ENCODE measurements at regions not wholly inside any gene's neighbourhood (a gene's known extent, or its start where the extent isn't known, plus 50 kb on each side); places are given as distances from the start of the nearest gene placed in this dataset.

DNA sequence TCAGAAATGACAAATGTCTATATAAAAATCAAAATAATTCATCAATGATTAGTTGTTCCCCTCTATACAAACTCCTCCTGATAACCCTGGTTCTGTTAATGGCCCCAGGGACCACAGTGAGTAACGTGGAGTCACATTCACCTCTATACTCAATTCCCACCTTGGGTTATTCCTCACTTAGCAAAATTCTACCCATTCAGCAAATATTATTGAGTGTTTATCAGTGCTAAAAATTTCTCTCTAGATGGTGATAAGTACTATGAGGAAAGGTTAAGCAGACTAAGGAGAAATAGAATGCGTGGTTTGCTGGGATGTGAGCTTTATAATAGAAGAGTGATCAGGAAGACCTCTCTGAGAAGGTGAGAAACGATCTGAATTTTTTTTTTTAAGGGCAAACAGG, 1124.5 kb downstream of the BCL11A start:
- Histone ChIP-seq H3K36me3 (ENCODE audit: control insufficient read depth, insufficient read depth, low read length) (no peaks in the 10 kb centered on the region), H3K4me3 (ENCODE audit: low read length) (no peak overlapping the region), H3K4me1 (ENCODE audit: control insufficient read depth, insufficient read depth, low read length) (no peaks in the 10 kb centered on the region), H3K27ac (ENCODE audit: low read depth, low read length) (no peak overlapping the region), H3K9ac (ENCODE audit: low read length) (no peak overlapping the region), H3K27me3 (ENCODE audit: control insufficient read depth, insufficient read depth, low read length) (no peaks in the 10 kb centered on the region)

DNA sequence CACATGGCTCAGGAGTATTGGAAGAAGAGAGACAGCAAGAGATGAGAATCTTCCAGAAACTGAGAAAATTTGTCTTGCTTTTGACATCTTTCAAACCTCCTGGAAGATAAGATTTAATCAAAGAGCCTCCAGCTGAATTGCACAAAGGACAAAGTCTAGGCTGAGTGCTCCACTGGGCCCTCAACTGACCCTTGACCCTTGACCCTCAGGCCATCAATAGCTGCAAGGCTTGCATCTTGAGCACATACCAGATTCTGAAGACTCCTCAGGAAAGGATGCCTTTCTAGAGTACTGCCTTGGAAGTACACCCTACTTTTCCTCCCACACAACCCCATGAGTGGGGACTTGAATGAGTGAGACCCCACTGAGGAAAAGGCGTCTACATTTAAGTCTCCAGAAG, 1125.5 kb downstream of the BCL11A start:
- no peaks in the 10 kb centered on the region for H3K4me1 ChIP-seq (ENCODE audit: control insufficient read depth, insufficient read depth, low read length)
- H3K9ac ChIP-seq (ENCODE audit: low read length) = no peak overlapping the region
- no peaks in the 10 kb centered on the region for H3K27me3 ChIP-seq (ENCODE audit: control insufficient read depth, insufficient read depth, low read length)
- H3K4me3 ChIP-seq (ENCODE audit: low read length) = no peak overlapping the region
- no peak overlapping the region for H3K27ac ChIP-seq (ENCODE audit: low read depth, low read length)
- H3K36me3 ChIP-seq (ENCODE audit: control insufficient read depth, insufficient read depth, low read length) = no peaks in the 10 kb centered on the region

- Histone ChIP-seq H3K36me3 (ENCODE audit: control insufficient read depth, insufficient read depth, low read length) (no peaks in the 10 kb centered on the region), H3K9ac (ENCODE audit: low read length) (no peak overlapping the region), H3K4me3 (ENCODE audit: low read length) (no peak overlapping the region), H3K27me3 (ENCODE audit: control insufficient read depth, insufficient read depth, low read length) (no peaks in the 10 kb centered on the region), H3K4me1 (ENCODE audit: control insufficient read depth, insufficient read depth, low read length) (no peaks in the 10 kb centered on the region), H3K27ac (ENCODE audit: low read depth, low read length) (no peak overlapping the region)
Observed at GRCh38 chr2:59425247-59425646, 1128.2 kb downstream of the BCL11A start.

GRCh38 chr2:59413751-59414570, 1139.5 kb downstream of the BCL11A start:
- Histone ChIP-seq H3K4me1 (ENCODE audit: control insufficient read depth, insufficient read depth, low read length) (no peaks in the 10 kb centered on the region), H3K27ac (ENCODE audit: low read depth, low read length) (no peak overlapping the region), H3K36me3 (ENCODE audit: control insufficient read depth, insufficient read depth, low read length) (no peaks in the 10 kb centered on the region), H3K4me3 (ENCODE audit: low read length) (no peak overlapping the region), H3K27me3 (ENCODE audit: control insufficient read depth, insufficient read depth, low read length) (no peaks in the 10 kb centered on the region), H3K9ac (ENCODE audit: low read length) (no peak overlapping the region)

DNA sequence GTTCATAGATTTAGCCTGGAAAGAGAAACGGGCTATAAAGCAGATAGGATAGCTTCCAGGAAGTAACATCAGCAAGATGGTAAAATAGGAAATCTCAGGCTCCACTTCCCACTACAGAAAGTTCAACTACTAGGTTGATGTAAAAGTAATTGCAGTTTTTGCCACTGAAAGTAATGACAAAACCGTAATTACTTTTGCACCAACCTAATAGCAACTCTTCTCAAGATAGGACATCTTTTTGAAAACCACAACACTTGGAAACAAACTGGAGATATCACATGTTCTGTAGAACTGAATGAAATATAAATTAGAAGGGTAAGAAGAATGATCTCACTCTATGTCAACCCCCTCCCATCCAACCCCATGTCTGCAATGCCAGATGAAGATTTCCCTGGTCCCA, 1154.3 kb downstream of the BCL11A start:
- H3K4me3 ChIP-seq (ENCODE audit: low read length) = no peak overlapping the region
- H3K27ac ChIP-seq (ENCODE audit: low read depth, low read length) = no peak overlapping the region
- H3K36me3 ChIP-seq (ENCODE audit: control insufficient read depth, insufficient read depth, low read length) = no peaks in the 10 kb centered on the region
- no peak overlapping the region for H3K9ac ChIP-seq (ENCODE audit: low read length)
- H3K4me1 ChIP-seq (ENCODE audit: control insufficient read depth, insufficient read depth, low read length) = no peaks in the 10 kb centered on the region
- no peaks in the 10 kb centered on the region for H3K27me3 ChIP-seq (ENCODE audit: control insufficient read depth, insufficient read depth, low read length)

DNA sequence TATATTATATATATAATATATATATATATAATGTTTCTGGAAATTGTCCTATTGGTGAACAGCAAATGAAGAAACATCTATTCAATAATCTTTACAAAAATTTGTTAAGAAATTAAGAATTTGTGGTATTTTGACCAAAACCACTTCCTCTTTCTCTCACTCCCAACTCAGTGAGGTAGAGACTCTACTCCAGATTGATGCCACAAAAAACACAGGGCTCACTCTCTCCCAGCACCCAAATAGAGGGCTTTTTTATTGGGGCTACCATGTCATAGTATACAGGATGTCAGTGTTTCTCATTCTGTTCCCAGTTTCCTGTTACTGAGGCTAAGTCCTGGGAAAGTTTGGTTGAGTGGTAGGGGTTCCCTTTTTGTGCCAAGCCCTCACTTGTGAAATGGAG, 1155.4 kb downstream of the BCL11A start:
- H3K36me3 ChIP-seq (ENCODE audit: control insufficient read depth, insufficient read depth, low read length) = no peaks in the 10 kb centered on the region
- H3K4me3 ChIP-seq (ENCODE audit: low read length) = no peak overlapping the region
- H3K27me3 ChIP-seq (ENCODE audit: control insufficient read depth, insufficient read depth, low read length) = no peaks in the 10 kb centered on the region
- H3K4me1 ChIP-seq (ENCODE audit: control insufficient read depth, insufficient read depth, low read length) = no peaks in the 10 kb centered on the region
- no peak overlapping the region for H3K27ac ChIP-seq (ENCODE audit: low read depth, low read length)
- H3K9ac ChIP-seq (ENCODE audit: low read length) = no peak overlapping the region

DNA sequence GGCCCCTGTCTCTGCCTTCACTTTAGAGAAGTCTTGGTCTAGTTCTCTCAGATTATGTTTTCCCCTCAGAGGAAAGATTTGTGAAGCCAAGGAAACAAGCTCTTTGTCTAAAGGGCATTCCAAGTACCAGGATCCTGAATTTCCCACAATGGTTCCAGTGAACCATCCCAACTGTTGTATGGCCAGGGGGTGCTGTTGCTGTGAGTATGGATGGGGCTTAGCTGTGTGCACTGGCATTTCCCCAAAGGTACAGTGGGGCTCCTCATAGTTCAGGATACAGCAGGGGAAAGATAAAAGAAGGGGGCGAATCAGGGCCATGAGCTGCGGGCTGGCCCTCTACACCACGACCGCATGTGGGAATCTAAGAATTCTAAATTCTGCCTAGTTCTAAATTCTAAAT, 1154.0 kb upstream of the FANCL start:
- H3K27ac ChIP-seq (ENCODE audit: low read depth, low read length) = no peak overlapping the region
- no peaks in the 10 kb centered on the region for H3K36me3 ChIP-seq (ENCODE audit: control insufficient read depth, insufficient read depth, low read length)
- H3K4me1 ChIP-seq (ENCODE audit: control insufficient read depth, insufficient read depth, low read length) = no peaks in the 10 kb centered on the region
- no peak overlapping the region for H3K9ac ChIP-seq (ENCODE audit: low read length)
- H3K27me3 ChIP-seq (ENCODE audit: control insufficient read depth, insufficient read depth, low read length) = no peaks in the 10 kb centered on the region
- no peak overlapping the region for H3K4me3 ChIP-seq (ENCODE audit: low read length)

DNA sequence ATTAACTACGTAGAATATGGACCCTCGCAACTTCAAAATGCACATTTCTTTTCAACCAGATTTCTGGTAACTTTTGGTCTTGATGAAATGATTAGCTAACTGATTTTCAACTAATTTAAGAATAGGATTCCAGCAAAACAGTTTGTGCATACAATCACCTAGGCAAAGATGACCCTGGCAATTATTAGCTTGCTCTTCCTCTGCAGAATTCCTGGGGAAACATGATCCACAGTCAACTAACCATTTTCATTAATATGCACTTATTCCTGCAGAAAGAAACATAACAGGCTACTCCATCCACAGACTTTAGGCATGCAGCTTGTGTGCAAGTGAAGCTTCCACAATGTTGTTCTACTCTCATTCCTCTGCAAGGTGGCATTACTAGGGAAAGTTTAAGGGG, 1150.8 kb upstream of the FANCL start:
- H3K27ac ChIP-seq (ENCODE audit: low read depth, low read length) = no peak overlapping the region
- no peak overlapping the region for H3K4me3 ChIP-seq (ENCODE audit: low read length)
- no peaks in the 10 kb centered on the region for H3K36me3 ChIP-seq (ENCODE audit: control insufficient read depth, insufficient read depth, low read length)
- no peak overlapping the region for H3K9ac ChIP-seq (ENCODE audit: low read length)
- H3K27me3 ChIP-seq (ENCODE audit: control insufficient read depth, insufficient read depth, low read length) = no peaks in the 10 kb centered on the region
- H3K4me1 ChIP-seq (ENCODE audit: control insufficient read depth, insufficient read depth, low read length) = no peaks in the 10 kb centered on the region

- H3K4me3 ChIP-seq (ENCODE audit: low read length) = no peak overlapping the region
- H3K36me3 ChIP-seq (ENCODE audit: control insufficient read depth, insufficient read depth, low read length) = no peaks in the 10 kb centered on the region
- no peaks in the 10 kb centered on the region for H3K4me1 ChIP-seq (ENCODE audit: control insufficient read depth, insufficient read depth, low read length)
- no peak overlapping the region for H3K27ac ChIP-seq (ENCODE audit: low read depth, low read length)
- no peaks in the 10 kb centered on the region for H3K27me3 ChIP-seq (ENCODE audit: control insufficient read depth, insufficient read depth, low read length)
- H3K9ac ChIP-seq (ENCODE audit: low read length) = no peak overlapping the region
Observed at GRCh38 chr2:59390581-59390980, 1149.5 kb upstream of the FANCL start.

- H3K4me3 ChIP-seq (ENCODE audit: low read length) = no peak overlapping the region
- no peak overlapping the region for H3K27ac ChIP-seq (ENCODE audit: low read depth, low read length)
- no peak overlapping the region for H3K9ac ChIP-seq (ENCODE audit: low read length)
- no peaks in the 10 kb centered on the region for H3K27me3 ChIP-seq (ENCODE audit: control insufficient read depth, insufficient read depth, low read length)
- no peaks in the 10 kb centered on the region for H3K36me3 ChIP-seq (ENCODE audit: control insufficient read depth, insufficient read depth, low read length)
- no peaks in the 10 kb centered on the region for H3K4me1 ChIP-seq (ENCODE audit: control insufficient read depth, insufficient read depth, low read length)
Observed at GRCh38 chr2:59389240-59389639, 1148.1 kb upstream of the FANCL start.

- H3K9ac ChIP-seq (ENCODE audit: low read length) = no peak overlapping the region
- no peak overlapping the region for H3K4me3 ChIP-seq (ENCODE audit: low read length)
- no peak overlapping the region for H3K27ac ChIP-seq (ENCODE audit: low read depth, low read length)
- no peaks in the 10 kb centered on the region for H3K27me3 ChIP-seq (ENCODE audit: control insufficient read depth, insufficient read depth, low read length)
- no peaks in the 10 kb centered on the region for H3K36me3 ChIP-seq (ENCODE audit: control insufficient read depth, insufficient read depth, low read length)
- H3K4me1 ChIP-seq (ENCODE audit: control insufficient read depth, insufficient read depth, low read length) = no peaks in the 10 kb centered on the region
Observed at GRCh38 chr2:59385971-59386370, 1144.8 kb upstream of the FANCL start.

DNA sequence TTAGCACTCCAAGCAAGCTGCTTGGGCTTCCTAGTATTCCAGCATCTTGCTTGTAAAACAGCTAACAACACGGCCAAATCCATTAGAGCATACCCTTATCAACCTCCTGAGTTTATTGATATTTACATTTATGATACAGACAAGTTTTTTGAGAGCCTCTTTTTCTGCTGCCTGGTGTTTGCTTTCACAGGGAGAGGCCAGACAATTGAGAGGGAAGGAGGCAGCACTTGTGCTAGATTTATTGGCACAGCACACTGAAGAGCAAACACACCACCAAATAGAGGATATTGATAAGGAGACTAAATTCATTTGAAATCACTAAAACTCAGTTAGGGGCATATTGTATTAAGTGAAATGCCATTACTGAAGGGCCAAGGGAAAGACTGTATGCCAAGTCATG, 1142.3 kb upstream of the FANCL start:
- Histone ChIP-seq H3K27me3 (ENCODE audit: control insufficient read depth, insufficient read depth, low read length) (no peaks in the 10 kb centered on the region), H3K36me3 (ENCODE audit: control insufficient read depth, insufficient read depth, low read length) (no peaks in the 10 kb centered on the region), H3K4me3 (ENCODE audit: low read length) (no peak overlapping the region), H3K27ac (ENCODE audit: low read depth, low read length) (no peak overlapping the region), H3K4me1 (ENCODE audit: control insufficient read depth, insufficient read depth, low read length) (no peaks in the 10 kb centered on the region), H3K9ac (ENCODE audit: low read length) (no peak overlapping the region)

- no peak overlapping the region for H3K27ac ChIP-seq (ENCODE audit: low read depth, low read length)
- no peak overlapping the region for H3K9ac ChIP-seq (ENCODE audit: low read length)
- no peak overlapping the region for H3K4me3 ChIP-seq (ENCODE audit: low read length)
- H3K27me3 ChIP-seq (ENCODE audit: control insufficient read depth, insufficient read depth, low read length) = no peaks in the 10 kb centered on the region
- H3K4me1 ChIP-seq (ENCODE audit: control insufficient read depth, insufficient read depth, low read length) = no peaks in the 10 kb centered on the region
- no peaks in the 10 kb centered on the region for H3K36me3 ChIP-seq (ENCODE audit: control insufficient read depth, insufficient read depth, low read length)
Observed at GRCh38 chr2:59378127-59378526, 1137.0 kb upstream of the FANCL start.

Measured in rectal smooth muscle tissue (tissue), 1 donor.